NCI-H345 treated with DMSO at 0.1 percent for 48 hours (cell line): ENCODE measurements at regions not wholly inside any gene's neighbourhood (a gene's known extent, or its start where the extent isn't known, plus 50 kb on each side); places are given as distances from the start of the nearest gene placed in this dataset.

Source experiments
- DNase-seq: peaks from one replicate; lab custom pipeline; 2025; ENCODE audit not compliant: unreplicated experiment; lab: John Stamatoyannopoulos, UW

DNA sequence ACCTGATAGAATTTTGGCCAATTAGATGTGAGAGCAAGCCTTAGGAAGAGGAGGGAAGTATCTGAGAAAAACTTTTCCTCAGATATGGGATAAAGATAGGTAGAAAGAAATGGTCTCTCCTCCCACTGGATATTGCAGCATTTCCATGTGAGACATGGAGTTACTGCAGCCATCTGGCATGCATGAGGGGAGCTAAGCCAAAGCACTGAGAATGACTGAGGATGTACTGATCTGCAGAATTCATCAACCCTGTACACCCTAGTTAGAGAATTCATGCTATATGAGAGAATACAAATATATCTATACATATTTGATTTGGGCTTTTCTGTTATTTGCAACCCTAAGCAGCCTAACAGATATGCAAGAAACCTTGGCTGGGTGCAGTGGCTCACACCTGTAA is 52.5 kb upstream of the RPL34 start:
- DNase-seq, result no peak

DNA sequence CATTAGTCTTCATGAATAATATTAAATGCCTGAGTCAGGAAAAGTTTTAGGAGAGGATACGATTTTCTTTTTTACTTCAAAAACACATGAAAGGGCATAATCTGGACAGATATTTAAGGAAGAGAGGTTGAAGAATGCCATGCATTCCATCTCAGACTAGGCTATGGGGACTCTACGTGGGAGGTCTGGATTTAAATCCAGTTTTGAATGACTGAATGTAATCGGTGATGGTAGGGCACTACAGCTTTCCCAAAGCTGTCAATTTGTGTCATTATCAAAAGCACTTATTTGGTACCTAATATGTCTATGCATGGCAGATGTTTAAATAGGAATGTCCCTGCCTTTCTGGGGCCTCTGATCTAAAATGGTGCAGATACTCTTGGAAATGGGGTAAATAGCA is 59.3 kb upstream of the RPL34 start:
- DNase-seq, result no peak

DNA sequence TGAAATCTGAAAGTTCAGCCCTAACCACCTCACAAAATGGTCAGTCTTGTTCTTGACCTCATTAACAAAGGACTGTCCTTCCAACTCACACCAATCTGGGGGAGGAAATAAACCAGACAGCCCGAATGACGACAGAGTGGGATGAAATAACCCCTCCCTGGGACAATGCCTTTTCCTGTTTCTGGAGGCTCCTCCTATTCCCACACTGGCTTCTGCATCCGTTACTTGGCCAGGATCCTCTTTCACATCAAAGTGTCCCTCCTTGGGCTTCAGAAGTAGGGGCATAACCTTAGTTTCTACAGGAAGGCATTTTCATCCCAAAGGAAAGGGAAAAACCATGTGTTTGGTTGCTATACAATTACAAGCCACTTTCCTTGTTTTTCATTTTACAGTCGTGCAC is 59.8 kb upstream of the RPL34 start:
- no peak for DNase-seq

DNA sequence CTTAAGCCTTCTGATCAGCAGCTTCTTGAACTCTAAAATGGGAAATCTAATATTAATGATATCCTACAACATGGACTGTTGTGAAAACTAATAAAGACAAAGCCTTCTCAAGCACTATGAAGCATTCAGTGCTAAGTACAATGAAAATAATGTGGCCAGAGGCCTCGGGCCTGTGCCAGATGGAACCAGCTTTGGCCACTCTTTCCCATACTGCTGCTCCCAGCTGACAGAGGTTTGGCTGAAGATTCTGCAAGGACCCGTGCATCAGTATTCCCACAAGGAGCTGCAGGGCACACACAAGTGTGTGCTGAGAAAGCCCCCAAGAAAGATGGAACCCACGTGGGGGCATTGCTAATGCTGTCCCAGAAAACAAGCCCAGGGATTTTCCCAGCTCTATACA is 60.5 kb upstream of the RPL34 start:
- no peak for DNase-seq

DNA sequence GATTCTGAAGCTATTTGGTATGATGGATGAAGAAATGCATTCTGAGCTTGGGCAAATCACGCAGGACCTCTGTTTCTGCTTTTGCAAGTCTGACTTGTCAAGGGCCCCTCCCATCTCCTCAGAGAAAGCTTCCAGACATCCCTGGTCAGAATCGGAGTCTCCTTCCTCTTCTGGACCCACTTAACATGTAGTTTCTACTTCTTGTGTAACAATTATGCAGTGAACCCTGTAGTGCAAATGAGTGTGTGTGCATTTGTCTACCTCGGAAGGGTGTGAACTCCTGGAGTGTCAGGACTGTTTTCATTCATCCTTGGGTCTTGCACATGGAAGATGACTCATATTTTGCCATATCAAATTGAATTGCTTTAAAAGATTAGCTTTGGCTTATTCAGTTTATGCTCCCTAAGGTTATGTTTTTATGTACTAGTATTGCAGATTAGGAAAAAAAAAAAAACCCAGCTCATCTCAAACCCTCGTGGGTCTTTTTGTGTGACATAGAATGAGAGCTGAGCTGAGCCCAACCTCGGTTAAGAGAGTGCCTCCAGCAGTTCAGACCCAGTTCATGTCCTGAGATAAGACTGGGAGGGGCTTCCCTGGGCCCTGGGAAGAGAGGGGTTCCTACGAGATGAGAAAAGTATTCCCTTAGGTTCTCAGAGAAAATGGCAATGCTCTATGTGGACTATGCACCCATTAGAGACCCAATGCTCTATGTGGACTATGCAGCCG is 61.1 kb upstream of the RPL34 start:
- no peak for DNase-seq

DNA sequence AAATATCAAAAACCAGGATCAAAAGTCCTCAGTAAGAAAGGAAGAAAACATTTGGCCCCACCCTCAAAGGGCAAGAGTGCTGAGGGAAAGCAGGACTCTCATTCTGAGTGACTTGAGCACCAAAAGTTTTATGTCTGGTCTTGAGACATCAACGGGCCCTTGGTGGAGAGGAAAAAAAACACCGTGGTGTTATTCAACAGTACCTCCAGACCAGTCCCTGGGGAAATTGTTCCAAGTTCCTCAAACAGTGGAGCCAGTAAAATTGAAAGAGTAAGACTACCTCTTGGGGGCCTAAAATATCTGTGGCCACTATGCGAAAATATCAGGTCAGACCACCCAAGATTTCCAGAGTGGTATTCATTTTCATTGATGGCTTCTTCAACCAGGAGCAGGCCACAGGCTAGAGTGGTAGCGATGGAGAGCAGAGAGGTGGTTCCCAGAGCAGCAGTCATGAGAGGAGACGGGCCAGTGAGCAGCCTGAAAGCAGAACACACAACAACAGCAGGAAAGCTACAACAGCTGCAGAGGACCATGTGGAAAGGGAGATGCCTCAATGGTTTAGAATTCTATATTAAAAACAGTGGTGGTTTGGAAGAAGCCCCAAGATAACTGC is 63.7 kb upstream of the RPL34 start:
- no peak for DNase-seq

DNA sequence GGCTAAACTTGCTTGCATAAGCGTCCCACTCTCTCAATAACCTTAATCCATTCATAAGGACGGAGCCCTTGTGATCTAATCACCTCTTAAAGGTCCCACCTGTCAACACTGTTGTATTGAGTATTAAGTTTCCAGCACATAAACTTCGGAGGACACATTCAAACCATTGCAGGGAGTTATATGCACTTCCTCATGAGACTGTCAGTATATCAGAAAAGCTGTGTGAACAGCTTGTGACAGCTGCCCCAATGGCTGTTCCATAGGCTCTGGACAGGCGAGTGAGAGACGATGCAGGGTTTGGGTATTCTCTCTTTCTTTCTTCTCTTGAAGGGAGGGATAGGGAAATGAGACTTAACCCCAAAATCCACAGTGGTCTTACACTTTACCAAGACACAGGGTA is 64.2 kb upstream of the RPL34 start:
- DNase-seq, result no peak

DNA sequence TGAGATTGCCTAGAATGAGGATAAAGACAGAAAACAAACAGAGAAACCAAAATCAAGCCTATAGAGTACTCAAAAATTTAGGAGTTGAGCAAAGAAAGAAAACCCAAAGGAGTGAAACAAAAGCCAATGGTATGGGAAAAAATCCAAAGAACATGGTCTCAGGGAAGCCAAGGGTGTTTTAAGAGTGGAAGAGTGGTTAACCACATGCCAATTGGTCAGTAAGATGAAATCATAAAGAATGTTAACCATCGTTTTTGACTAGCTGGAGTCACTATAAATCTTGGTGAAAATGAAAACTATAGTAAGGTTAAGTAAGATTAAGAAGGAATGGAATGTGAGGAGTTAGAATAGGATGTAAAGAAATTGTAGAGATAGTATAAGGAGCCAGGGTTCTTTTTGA is 64.7 kb upstream of the RPL34 start:
- no peak for DNase-seq

DNA sequence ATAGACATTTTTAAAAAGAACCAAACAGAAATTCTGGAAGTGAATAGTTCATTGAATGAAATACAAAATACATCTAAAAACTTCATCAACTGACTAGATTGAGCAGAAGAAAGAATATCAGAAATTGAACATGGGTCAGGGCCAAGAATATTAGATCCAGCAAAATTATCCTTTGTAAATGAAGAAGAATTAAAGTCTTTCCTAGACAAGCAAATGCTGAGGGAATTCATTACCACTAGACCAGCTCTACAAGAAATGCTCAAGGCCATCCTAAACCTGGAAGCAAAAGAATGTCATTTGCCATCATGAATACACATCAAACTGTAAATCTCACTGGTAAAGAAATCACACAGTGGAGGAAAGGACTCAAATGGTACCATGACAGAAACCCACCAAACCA is 72.7 kb upstream of the RPL34 start:
- no peak for DNase-seq

DNA sequence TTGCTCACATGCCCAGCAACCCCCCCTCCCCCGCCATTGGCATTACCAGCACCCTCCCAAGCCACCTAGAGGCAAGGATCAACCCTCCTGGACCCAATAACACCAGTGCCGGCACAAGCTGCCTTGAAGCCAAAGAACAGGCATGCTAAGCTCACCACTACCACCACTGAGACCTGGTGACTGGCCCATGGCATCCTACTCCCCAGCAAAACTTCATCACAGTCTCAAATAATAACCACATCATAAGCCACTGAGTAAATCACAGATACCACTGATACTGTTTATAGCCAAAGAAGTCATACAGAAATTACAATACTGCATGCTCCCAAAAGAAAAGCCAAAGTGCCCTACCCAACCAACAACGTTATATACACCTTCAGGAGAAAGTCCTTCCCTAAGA is 73.6 kb upstream of the RPL34 start:
- DNase-seq, result no peak

DNA sequence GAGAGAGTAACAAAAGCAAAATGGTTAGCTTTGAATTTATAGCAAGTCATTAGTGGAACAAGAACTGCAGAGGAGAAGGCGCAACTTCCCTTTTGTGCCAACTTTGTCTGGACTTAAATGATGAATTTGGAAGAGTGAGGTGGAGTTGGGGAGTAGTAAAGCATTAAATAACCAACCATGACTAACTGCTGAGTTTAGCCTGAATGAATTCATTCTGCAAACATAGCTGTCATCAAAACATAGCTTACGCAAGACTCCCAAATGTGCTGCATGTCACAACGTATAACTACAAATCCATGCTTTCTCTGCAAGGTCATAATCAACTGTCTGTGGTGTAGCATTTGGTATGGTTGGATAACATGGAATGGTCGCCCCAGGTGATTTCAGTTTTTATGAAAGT is 75.9 kb upstream of the RPL34 start:
- no peak for DNase-seq

DNA sequence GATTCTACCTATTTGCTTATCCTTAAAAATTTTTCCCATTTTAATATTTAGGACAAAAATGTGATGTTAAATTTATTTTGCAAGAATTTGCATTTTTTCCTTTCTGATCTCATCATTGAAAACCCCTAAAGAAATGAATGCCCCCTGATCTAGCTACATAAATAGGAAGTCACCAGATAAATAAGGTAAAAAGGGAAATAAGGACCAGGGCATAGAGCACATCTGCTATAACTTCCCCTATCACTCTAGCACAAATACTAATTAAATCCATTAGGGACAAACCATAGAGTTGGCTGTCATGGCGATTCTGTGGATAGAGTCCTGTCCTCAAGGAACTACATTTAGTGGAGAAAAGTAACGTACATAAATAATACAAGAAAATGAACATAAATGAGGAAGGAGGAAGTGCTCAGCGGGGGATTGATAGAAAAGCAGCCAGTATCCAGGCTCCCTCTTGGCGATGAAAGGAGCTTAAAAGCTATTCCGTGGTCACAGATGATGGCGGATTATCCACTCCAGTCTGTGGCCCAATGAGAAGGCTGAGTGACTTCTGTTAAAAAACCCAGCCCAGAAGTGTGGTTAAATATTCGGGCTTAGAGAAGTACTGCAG is 76.9 kb upstream of the RPL34 start:
- DNase-seq, result no peak

DNA sequence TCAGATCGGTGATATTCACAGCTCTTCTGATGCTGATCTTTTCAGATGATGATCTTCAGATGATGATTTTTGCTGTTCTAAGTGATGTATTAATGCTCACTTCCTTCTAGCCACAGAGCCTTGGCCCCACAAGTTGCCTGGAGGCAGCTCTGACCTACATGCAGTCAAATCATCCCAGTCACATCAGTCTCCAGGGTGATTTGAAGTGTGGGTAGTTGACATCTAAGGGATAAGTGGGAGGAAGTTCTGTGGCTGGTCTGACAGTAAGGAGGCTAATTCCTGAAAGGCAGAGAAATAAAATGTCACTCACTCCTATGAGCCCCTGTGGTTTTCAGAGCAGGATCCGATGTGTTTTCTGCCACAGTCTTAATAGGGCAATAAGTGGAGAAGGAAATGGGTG is 79.8 kb upstream of the RPL34 start:
- DNase-seq, result no peak

DNA sequence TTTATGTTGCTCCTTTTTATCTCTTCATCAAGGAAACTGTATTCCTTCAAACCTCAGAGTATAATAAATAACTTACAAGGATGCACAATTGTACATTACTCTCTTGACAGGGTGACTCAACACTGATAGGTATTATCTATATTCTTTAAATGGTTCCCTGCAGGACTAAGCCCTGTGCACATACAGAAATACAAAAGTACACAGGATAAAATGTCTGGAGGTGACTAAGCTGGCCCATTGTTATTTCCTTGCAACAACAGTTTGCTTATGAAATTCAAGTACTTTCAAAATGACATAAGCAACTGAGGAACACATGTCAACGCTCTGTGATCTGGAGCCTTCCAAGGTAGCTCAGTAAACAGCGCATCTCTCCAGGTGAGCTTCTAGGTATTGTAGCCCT is 83.8 kb upstream of the RPL34 start:
- no peak for DNase-seq

DNA sequence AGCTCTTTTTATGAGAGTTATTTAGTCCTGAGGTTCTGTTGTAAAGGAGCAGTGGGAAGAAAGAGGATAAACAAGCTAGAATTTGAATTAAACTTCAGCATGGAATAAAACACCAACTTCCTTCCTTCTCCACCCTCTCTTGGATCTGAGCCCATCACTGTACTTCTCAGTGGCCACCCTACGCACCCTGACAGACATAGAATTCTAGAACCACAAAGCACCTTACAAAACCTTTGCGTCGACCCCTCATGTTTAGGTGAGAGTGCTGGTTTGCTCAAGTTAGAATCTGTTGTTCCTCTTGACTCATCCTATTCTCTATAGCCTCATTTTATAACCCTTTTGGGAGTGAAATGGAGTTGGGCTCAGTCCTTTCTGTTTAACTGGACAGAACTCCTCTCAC is 84.6 kb upstream of the RPL34 start:
- no peak for DNase-seq

DNA sequence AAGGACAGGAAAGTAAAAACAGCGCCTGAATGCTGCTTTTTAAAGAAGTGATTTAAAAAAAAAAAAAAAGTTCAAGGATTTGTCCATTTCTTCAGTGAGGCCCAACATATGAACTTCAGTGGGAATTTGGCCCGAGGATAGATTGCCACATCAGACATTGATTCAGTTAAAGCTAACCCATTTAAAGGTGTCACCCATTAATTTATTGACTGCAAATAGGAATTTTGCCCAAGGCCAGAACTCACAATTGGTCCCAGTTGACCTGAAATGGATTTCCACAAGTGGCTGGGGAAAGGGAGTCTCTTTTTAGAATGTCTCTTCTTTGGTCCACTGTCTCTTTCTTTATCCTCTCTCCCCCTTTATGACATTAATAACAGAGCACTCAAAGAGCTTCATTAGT is 86.5 kb upstream of the RPL34 start:
- no peak for DNase-seq

DNA sequence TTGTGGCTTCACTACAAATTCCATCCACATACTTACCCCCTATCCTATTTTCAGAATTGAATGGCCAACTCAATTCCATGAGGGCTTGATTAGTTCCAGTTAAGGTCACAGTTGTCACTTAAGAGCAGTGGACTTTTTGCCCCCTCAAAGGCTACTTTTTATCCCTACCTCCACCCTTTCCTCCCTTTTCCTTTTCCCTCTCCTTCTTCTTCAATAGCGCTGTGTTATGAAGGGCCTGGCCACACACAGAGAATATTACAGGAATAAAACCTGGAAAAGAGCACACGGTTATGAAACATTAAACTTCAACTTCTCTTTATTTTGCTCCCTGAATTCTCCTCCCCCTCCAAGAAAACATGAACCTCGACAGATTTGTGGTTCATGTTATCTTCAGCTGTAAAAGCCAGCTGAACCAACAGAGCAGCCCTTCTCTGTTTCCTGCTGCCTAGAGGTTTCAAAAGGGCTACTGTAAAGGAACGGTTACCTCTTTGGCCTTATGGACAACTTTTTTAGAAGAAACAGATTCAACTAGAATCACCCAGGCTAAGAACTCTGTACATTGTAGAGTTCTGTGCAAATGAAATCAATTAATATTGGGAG is 87.0 kb upstream of the RPL34 start:
- no peak for DNase-seq

DNA sequence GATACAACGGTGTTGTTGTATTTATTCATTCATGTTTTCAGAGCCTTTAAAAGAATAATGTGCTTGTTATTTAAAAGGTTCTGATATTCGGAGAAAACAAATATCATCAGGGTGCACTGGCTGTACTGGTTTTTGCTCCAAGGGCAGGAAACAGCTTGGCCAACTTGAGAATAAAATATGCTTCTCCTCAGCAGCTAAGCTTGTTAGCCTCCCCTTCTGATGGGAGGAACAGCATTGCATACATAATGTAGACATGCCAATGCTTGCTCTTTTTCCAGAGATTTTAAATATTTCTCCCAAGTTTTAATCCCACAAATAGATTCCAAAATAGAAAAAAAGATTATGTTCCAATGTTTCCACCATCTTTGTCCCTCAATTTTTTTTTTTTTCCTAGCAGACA is 87.6 kb upstream of the RPL34 start:
- DNase-seq, result no peak

DNA sequence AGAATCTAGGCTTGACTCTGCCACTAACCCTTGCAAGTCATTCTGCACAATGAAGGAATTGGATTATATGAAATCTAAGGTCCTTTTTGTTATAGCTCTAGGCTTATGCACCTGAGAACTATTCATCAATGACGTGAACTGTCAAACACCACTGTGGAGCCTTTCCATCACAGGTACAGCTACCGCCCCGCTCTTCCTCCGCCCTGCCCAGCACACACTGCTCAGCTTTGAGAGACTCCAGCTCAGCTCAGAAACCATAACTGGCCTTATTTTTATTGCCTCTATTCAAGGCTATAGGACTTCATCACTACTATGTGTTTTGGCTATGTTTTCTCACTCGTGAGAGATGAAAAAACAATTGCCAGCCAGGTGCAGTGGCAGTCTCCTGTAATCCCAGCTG is 88.2 kb upstream of the RPL34 start:
- no peak for DNase-seq

DNA sequence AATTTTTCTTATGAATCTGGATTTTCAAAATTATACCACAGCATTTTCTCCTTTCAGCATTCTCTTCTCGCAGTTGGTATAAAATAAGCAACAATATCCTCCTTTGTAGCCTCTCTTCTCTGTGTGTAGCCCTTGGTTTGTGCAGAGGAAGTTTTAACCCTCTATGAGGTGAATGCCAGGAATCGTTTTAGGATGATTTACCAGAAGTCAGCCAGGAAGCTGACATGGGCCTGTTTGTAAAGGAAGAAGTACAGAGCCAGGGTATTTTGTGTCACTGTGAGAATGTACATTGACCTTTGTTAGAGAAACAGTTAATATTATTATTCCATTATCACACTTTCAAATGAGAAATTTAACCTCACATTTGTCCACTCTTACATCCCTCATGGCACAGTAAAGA is 88.9 kb upstream of the RPL34 start:
- no peak for DNase-seq

DNA sequence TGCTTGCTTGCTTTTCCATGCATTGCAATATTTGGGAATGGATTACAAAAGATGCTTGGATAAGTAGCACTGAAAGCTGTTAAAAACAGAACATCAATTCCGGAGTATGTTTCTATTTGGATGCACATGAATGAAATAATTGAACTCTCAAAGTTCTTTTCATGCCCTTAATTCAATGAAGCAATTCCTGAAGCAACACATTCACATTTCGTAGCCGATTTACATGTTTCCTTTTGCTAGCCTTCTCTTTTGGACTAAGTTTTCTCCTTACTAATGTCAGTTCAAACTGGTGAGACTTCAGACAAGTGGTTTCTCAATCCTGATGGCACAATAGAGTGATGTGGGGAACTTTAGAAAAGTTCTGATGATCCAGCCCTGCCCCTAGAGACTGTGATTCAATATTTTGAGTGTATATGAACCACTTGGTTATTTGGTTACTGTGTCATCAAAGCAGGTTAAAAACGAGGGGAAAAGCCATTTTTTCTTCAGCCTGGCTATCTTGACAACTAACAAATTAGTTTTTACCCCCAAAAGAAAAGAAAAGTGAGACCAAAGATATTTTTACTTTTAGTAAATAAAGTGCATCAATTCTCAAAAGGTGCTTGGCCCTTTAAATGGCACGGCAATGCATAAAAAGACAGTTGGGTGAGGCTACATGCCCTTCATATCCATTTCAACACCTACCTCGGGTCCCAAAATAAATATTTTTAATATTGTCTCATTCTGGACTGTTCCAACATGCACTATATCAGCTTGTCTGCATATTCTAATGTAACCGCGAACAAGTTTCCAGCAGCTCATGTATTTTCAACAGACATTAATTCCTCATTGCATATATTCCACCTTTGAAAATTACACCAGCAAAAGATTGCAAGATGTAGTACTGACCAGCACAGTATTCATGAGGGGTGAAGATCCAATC is 90.1 kb upstream of the RPL34 start:
- DNase-seq, result no peak
